Esophagus muscularis mucosa (tissue), 4 donors: ENCODE measurements at regions not wholly inside any gene's neighbourhood (a gene's known extent, or its start where the extent isn't known, plus 50 kb on each side); places are given as distances from the start of the nearest gene placed in this dataset.

ENCODE experiments used
- CTCF ChIP-seq, 3 experiments: fragments of 200-600 bp in 2 of 3; fragments of 450-650 bp in 1 of 3; sonication (generic) in 2 of 3; IDR thresholded peaks; one replicate each; pipeline ENCODE4 v1.5.1; 2017 to 2019; ENCODE audit warnings: antibody characterized with exemption in 3 of 3, mild to moderate bottlenecking in 2 of 3, moderate library complexity in 1 of 3
- EP300 ChIP-seq: sonication (generic); formaldehyde crosslinking; IDR thresholded peaks from one replicate; pipeline ENCODE4 v1.6.1; 2017; ENCODE audit warnings: antibody characterized with exemption
- POLR2A ChIP-seq: fragments of 450-650 bp; IDR thresholded peaks from one replicate; pipeline ENCODE4 v1.6.1; 2017; ENCODE audit warnings: antibody characterized with exemption, moderate library complexity, mild to moderate bottlenecking, low read depth
- POLR2AphosphoS5 ChIP-seq, 2 donors: sonication (generic); formaldehyde crosslinking; IDR thresholded peaks; one replicate each; pipeline ENCODE4 v1.6.1; 2017; ENCODE audit warnings: antibody characterized with exemption in 2 of 2

GRCh38 chr12:78387721-78388120 is 476.9 kb upstream of the SYT1 start:
- TF ChIP-seq CTCF (IDR thresholded peaks at IDR 0.05) (no peak), EP300 (no peak), POLR2A (no peak), POLR2AphosphoS5 (IDR thresholded peaks at IDR 0.05) (no peak)
